NCI-H1105 (cell line): ENCODE measurements at regions not wholly inside any gene's neighbourhood (a gene's known extent, or its start where the extent isn't known, plus 50 kb on each side); places are given as distances from the start of the nearest gene placed in this dataset.

Source experiments
- DNase-seq: peaks from one replicate; lab custom pipeline; 2025; lab: John Stamatoyannopoulos, UW

- no peak for DNase-seq
Observed at GRCh38 chr12:58794859-58795258, 125.4 kb downstream of the LRIG3 start.

DNA sequence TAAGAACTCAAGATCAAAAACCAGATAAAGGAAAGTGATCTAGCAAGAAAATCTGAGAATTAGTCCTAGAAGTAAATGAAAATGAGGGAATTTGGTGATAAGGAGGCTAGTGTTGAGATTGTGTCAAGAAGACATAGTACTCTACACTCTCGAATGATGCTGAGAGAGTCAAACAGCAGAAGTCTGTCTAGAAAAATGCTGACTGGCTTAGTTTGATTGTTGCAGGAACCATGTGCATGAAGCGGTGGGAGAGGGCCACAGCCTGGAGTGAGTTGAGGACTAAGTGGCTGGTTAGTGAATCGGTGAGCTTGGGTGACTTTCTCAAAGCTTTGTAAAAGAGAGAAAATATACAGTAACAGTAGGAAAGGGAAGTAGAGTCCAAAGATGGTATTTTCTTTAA, 124.5 kb downstream of the LRIG3 start:
- no peak for DNase-seq

- DNase-seq, result no peak
Observed at GRCh38 chr12:58801986-58802385, 118.3 kb downstream of the LRIG3 start.

- DNase-seq, result no peak
Observed at GRCh38 chr12:58803908-58804307, 116.4 kb downstream of the LRIG3 start.

- no peak for DNase-seq
Observed at GRCh38 chr12:58804749-58805148, 115.6 kb downstream of the LRIG3 start.

- no peak for DNase-seq
Observed at GRCh38 chr12:58809064-58809607, 111.2 kb downstream of the LRIG3 start.

DNA sequence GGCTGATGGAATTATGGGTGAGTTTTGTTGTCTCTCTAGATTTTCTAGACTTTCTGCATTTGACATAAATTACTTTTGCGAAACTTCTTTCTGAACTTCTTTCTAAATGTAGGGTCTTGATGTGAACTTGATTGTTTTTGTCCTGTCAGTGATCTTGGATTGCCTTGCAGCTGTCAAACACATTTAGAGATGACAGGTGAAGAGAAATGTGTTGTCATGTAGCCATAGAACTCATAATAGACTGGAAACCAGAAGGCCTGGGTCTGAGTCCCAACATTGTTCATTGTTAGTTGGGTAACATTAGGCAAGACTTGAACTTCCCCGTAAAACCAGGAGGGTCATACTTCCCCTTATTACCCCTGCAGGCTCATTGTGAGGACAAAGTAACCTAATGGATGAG, 109.0 kb downstream of the LRIG3 start:
- DNase-seq, result no peak

- no peak for DNase-seq
Observed at GRCh38 chr12:58812214-58812613, 108.1 kb downstream of the LRIG3 start.

- DNase-seq, result no peak
Observed at GRCh38 chr12:58814036-58814435, 106.3 kb downstream of the LRIG3 start.

DNA sequence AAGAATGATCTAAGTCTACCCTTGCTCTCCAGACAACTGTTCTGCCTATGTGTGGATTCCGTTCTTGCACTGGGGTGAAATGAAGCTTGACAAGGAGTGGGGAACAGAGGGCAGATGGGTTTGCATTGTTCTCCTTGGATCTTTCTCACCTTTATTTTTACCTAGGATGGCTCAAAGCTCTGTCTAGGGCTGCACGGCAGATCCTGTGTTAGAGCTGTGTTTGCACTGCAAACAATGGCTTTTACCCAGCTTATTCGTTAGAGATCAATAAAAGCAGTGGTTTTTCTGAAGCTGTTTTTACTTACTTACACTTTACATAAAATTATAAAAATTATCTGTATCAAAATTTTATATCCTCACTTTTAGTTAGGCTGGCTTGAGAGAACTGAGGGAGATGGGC, 105.1 kb downstream of the LRIG3 start:
- no peak for DNase-seq

- no peak for DNase-seq
Observed at GRCh38 chr12:58818546-58818945, 101.8 kb downstream of the LRIG3 start.

GRCh38 chr12:58819345-58819744, 101.0 kb downstream of the LRIG3 start:
- no peak for DNase-seq

DNA sequence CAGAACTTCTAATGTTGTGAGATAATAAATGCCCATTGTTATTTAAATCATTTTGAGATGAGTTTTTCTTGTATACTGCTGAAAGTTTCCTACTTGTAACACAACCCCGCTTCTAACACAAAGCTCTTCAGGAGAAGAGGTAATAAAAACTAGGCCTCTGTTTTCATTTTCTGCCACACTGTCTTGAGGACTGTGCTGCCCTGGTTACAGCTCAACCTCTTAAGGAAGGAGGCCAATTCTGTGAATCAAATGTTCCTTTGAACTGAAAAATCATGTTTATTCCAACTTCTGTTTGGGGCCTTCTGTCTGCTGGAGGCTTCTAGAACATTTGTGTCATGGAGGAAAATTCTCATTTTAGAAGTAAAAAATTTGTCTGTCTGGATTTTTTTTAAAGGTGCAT, 100.3 kb downstream of the LRIG3 start:
- no peak for DNase-seq
